HG02642 (cell line): ENCODE measurements at regions not wholly inside any gene's neighbourhood (a gene's known extent, or its start where the extent isn't known, plus 50 kb on each side); places are given as distances from the start of the nearest gene placed in this dataset.
A peak's percentile ranks its signal among the peaks of the same experiment; 100 is the strongest.
"Not testable (repeated sequence)": the region's sequence is repeated elsewhere in the genome, so short reads cannot be mapped to it uniquely, and the experiment has no call there.

Source experiments
- ATAC-seq: cut with Tn5 transposase; IDR thresholded peaks from one replicate; pipeline ENCODE4 v1.9.1; 2021; ENCODE audit warnings: mild to moderate bottlenecking; ENCODE audit not compliant: unreplicated experiment, poor library complexity

- ATAC-seq, result no peak
These were observed 1321.8 kb upstream of the PCDH9 start for GRCh38 chr13:68551701-68552522.

GRCh38 chr13:68550330-68550729, 1320.2 kb upstream of the PCDH9 start:
- peak; percentile 66 for ATAC-seq

GRCh38 chr13:68540244-68540643, 1310.1 kb upstream of the PCDH9 start:
- no peak for ATAC-seq

- ATAC-seq, result no peak
These were observed 1305.2 kb upstream of the PCDH9 start for GRCh38 chr13:68535329-68535728.

GRCh38 chr13:68527167-68527566, 1297.0 kb upstream of the PCDH9 start:
- ATAC-seq, result not testable (repeated sequence)

- no peak for ATAC-seq
These were observed 1293.8 kb upstream of the PCDH9 start for GRCh38 chr13:68523838-68524424.

GRCh38 chr13:68522184-68522583, 1292.0 kb upstream of the PCDH9 start:
- no peak for ATAC-seq

GRCh38 chr13:68509734-68510621, 1279.8 kb upstream of the PCDH9 start:
- no peak for ATAC-seq

GRCh38 chr13:68506888-68507551, 1276.9 kb upstream of the PCDH9 start:
- ATAC-seq, result no peak

- ATAC-seq, result no peak
These were observed 1260.5 kb upstream of the PCDH9 start for GRCh38 chr13:68490594-68490993.

- no peak for ATAC-seq
These were observed 1251.0 kb upstream of the PCDH9 start for GRCh38 chr13:68481130-68481529.

GRCh38 chr13:68473834-68474326, 1243.7 kb upstream of the PCDH9 start:
- no peak for ATAC-seq

GRCh38 chr13:68467160-68467559, 1237.0 kb upstream of the PCDH9 start:
- no peak for ATAC-seq

GRCh38 chr13:68440874-68441273, 1210.7 kb upstream of the PCDH9 start:
- no peak for ATAC-seq

- no peak for ATAC-seq
These were observed 1209.7 kb upstream of the PCDH9 start for GRCh38 chr13:68439817-68440216.

GRCh38 chr13:68428292-68428691, 1198.2 kb upstream of the PCDH9 start:
- ATAC-seq, result no peak

- no peak for ATAC-seq
These were observed 1187.7 kb upstream of the PCDH9 start for GRCh38 chr13:68417801-68418200.

GRCh38 chr13:68410007-68410406, 1179.9 kb upstream of the PCDH9 start:
- no peak for ATAC-seq

- ATAC-seq, result no peak
These were observed 1160.9 kb upstream of the PCDH9 start for GRCh38 chr13:68390987-68391386.

GRCh38 chr13:68386808-68387207, 1156.7 kb upstream of the PCDH9 start:
- ATAC-seq, result no peak
